Suppressor macrophage treated with lipopolysaccharide for 4 hours (primary cell): ENCODE measurements at regions not wholly inside any gene's neighbourhood (a gene's known extent, or its start where the extent isn't known, plus 50 kb on each side); places are given as distances from the start of the nearest gene placed in this dataset.
"Not testable (repeated sequence)": the region's sequence is repeated elsewhere in the genome, so short reads cannot be mapped to it uniquely, and the experiment has no call there.

Source experiments
- DNase-seq: peaks from one replicate; pipeline ENCODE4 v3.0.0-alpha.2; 2020

DNA sequence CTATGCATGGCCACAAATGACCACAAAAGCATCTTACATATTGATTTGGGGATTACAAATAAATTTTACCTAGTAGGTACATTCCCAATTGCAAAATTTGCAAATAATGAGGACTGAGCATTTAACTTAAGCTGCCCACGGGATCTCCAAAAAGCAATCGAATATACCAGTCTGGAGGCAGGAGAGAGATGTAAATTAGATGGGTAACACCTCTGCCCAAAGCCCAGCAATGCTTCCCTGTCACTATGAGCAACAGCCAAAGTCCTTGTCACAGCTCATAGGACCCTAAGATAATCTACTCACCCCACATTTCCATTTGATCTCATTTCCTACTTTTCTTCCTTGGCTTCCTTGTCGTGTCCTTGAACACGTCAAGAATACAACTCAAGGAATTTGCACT is 172.2 kb downstream of the SUCLG1 start:
- no peak for DNase-seq

DNA sequence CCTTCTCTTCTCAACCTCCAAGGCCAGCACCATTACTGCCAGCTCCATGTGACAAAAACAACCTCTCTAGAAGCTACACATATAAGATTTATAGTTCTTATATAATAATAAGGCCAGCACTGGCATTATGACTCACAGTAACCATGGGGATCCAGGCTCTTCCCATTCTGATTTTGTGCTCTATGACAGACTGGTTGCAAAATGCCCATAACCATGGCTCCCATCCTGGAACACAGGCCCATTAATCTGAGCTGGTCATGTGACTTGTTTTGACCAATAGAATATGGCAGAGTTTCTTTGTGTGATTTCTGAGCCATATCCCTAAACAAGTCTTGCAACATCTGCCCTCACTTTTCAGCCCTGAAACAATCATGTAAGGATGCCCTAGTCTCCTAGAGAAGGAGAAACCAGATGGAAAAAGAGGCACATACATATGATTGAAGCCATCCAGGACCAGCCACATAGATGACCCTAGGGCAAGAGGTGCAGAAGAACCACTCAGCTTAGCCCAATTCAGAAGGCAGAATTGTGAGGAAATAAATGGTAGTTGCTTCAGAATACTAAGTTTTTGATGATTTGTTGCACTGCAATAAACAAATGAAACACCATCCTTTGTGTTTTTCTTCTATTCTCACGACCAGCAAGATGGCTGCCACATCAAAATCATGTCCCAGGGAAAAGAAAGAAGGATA is 173.9 kb downstream of the SUCLG1 start:
- no peak for DNase-seq

DNA sequence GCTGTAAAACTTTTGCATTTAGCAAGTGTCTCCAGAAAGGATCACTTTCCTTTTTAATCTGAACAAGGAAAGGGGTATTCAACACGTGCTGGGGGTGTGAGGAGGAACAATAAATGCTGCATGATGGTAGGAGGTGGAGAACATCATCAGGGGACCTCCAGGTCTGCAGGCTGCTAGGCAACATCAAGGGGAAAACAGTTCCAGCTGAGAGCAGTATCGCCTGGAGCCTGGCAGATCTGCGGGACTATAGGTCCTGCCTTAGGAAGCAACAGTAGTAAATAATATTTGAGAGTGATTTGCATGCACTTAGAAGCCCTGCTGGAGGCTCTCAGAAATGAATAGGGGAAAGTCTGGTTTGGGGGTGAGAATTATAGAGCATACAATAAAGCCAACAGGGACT is 175.6 kb downstream of the SUCLG1 start:
- no peak for DNase-seq

DNA sequence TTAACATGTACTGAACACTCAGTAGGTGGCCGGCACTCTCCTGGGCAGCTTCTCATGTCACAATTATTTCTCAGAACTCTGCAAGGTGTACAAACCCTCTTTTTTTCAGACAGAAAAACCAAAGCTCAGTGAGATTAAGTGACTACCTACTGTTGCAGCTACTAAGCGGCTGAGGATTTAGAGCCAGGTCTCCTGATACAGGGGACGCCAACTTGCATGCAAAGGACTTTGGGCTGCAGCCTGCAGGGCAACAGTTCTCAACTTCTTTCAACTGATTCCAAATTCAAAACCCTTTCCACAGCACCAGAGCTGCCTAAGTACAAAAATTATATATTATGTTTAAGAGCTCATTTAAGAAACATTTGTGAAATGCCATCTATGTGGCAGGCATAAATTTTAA is 177.6 kb downstream of the SUCLG1 start:
- no peak for DNase-seq

DNA sequence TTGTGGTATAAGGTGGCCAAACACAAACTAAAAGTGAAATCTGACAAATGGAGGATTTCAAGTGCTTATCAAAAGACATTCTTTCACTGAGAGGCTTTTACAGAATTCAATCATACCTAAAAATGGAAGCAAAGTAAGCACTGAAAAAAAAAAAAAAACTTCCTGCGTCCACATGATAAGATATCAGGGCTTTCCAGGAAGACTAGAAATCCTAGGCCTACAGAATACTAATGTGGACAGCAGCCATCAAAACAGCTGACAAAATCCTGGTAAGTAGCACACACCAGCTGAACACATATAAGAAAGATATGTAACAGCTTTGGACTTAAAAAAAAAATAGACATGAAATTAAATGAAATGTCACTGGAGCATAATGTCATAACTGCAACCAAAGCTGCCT is 178.2 kb downstream of the SUCLG1 start:
- no peak for DNase-seq

DNA sequence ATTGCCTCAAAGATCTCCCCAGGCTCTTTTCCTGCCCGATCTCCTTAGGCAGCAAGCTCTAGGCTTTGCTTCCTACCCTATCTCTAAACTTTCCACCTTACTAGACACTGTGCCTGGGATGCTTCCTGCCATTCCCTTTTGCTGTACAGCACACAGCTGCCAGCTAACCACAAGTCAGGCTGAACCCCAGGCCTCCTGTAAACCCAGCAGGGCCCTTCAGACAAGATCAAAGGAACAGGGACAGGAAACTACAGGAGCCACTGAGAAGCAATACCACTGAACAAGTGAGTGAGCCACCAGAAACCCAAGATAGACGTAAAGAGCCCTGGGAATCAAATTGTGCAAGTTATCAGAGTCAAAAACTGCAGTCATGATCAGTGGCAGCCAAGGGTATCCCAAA is 180.7 kb downstream of the SUCLG1 start:
- no peak for DNase-seq

DNA sequence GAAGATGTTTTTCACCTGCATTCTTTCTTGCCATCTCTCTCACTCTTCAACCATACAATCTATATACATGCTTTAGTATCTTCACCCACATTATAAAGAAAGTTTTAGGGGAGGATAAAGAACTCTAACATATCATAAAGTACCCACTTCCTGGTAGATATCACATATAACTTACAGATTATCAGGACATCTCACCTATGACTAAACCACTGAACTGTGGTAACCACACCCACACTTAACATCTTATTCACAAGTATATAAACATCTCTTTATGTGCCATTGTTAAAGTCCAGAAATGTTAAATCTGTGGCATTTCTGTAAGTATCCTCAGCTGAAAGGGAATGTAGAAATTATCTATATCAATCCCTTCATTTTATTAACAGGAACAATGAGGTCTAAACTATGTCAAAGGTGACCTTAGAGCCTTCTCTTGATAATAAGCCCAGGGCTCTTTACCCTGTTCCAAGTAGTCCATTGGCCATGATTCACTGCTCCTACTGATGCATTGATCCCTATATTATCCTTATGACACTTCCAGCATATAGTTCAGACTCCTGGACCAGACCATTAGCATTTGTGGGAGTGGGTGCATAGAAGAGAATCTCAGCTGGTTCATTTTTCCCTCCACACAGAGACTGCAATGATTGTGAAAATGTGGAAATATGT is 182.4 kb downstream of the SUCLG1 start:
- no peak for DNase-seq

DNA sequence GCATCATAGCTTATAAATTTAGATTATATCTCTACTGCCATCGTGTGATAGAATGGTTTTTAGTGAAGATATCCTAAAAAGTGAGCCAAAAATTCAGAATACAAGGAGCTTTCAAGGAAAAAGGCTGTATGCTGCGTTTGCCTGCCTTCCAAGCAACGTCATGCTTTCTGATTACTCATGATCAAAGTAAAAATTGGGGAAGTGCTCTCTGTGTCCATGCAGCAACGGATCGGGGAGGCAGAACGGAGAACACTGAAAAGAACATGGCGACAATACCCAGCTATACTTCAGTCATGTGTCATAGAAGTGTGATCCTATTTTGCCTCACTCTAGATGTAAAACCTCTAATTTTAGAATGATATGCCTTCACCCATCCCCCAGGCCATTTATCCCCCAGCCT is 185.7 kb downstream of the SUCLG1 start:
- no peak for DNase-seq

DNA sequence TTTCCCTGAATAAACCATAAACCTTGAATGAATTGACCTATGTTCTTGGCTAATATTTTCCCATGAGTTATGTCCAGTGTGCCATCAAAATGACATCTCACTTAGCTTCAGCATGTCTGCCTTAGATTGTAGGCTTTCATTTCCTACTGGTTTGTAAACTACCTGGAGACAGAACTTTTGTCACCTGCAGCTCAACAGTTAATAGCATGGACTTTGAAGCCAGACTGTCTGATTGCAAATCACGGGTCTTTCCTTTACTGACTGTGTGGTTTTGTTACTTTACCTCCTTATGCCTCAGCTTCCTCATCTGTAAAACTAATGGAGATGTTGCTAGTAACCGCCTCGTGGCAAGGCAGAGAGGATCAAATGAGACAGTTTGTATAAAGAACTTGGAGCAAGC is 187.1 kb downstream of the SUCLG1 start:
- no peak for DNase-seq

DNA sequence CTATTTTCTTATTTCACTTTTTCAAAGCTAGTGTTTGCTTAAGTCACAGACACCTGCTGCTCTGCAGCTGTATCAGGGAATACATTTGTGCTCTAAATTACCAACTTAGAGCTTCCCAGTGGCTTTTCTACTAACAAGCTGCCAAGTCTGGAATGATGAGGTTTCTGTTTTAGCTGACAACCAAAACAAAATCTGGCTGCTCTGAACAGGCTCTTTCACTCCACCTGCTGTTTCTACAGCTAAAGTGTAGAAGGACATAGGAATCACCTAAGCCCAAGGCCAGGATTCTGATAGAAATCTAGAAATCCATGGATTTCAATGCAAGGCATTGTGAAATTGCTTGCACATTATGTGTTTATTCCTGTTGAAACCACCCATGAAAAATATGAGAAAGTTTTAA is 201.2 kb downstream of the SUCLG1 start:
- DNase-seq: no peak

DNA sequence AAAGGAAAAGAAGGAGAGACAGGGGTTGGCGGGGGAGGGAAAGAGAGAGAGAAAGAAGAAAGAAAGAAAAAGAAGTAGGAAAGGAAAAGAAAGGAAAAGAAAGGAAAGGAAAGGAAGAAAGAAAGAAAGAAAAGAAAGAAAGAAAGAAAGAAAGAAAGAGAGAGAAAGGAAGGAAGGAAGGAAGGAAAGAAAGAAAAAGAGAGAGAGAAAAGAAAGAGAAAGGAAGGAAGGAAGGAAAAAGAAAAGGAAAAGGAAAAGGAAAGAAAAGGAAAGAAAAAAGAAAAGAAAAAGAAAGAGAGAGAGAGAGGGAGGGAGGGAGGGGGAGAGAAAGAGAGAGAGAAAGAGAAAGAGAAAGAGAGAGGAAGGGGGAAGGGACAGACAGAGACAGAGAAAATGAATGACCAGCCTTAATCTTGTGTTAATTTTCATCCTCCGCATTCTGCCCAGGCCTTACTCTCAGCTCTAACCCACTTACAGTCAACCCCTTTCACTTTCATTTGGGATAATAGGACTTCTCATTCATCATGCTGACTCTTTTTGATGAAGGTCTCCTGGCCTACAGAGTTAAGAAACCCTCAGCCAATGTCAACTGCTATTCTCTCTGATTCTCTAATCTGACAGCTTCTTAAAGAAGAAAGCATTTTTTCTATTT is 207.3 kb downstream of the SUCLG1 start:
- no peak for DNase-seq

DNA sequence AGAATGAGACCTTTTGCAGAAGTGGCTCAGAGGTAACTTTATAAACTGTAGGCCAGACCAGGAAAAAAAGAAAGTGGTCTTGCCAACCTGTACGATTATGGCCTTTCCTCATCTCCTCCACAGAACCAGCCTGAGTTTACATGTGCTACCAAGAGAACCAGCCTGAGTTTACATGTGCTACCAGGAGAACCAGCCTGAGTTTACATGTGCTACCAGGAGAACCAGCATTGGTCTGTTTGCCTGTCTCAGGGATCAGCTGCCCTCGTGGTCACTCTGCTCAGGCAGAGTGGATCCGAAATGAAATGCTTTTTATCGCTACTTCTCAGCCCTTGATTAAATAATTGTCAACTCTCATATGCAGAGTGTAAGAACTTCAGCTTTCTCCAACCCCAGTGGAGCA is 209.9 kb downstream of the SUCLG1 start:
- no peak for DNase-seq

DNA sequence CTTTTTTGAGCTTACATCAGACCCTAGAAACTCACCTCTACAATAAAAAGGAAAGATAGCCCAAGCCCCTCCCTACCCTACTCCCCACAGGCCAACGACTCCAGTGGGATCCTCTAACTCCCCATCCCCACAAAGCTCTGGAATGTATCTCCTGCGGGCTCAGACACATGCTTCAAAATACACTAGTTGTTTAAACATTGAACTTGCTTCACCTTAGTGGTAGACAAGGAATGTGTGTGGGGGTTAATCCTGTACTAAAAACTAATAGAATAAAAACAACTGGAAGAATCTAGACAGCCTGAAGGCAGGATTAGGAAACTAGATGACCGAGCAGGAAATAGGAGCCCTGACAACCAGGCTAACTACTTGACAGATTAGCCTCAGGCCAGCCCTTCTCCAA is 211.5 kb downstream of the SUCLG1 start:
- DNase-seq: no peak

DNA sequence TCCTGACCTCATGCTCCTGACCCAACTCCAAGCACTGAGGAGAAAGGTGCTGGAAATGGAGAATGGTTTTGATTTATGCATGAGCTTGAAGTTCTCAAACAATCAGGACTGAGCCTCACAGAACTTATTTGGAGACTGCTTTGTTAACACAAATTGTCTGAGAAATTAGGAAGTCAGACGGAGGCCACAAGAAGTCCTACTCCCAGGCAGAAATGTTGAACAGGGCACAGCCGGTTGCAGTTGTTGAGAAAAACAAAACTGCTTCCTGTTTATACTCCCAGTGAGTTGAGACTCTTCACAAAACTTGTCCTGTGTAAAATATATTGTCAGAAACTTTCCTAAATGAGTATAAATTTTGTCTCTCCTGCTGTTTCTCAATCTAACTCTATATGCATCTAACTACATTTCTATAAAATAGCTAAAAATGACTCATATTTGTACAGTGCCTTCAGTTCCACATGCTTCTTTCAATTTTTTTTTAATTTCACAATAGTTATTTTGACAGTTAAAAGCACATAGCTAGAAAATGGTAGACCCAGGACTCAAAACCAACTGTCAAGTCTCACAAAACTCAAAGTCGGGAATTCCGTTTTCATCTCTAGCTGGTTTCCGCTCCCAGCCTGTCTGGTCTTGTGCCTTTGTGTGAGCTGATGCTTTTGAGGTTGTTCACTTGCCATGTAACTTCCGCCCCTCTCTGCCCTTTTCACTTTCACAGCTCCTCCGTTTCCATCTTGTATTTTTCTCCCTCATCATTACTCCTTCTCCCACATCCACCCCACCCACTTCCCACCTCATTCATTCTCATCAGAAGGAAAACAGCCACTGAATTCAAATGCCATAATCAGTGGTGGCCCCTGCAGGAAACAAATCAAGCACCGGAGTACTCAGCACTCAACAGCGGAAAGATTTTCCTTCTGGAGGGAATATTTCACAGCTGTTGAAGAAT is 215.0 kb downstream of the SUCLG1 start:
- DNase-seq: no peak

DNA sequence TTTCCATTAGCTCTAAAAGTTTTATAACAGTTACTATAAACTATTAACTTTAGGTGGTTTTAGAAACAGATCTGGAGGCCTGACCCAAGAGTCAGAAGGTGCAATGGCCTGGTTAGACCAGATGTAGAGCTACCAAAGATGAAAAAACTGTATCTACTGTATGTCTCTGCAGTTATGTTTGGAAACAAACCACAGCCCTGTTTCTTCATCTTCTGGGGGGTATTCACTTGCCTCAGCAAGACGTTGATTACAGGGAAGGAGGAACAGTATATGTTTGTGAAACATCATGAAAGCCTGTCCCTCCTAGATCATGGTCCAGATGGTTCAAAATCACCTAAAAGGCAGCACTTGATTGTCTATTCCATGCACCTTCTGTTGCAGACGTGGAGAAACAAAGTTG is 220.2 kb downstream of the SUCLG1 start:
- no peak for DNase-seq

DNA sequence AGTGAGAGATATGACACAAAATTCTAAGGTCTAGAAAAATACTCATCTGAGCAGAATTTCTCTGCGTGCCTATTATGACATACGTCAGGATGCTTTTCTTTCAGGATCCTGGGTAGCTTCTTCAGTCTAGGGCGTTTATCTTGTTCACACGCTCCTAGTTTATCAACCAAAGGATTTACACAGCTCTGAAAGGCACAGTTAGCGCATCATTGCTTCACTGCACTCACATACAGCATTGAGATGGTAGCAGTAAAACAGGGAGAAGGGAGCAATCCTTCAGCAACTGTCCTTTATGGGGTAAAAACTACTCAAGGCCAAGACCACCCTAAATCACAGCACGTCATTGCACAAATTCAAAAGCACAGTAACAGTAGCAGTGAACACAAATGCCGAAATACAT is 222.8 kb downstream of the SUCLG1 start:
- no peak for DNase-seq

DNA sequence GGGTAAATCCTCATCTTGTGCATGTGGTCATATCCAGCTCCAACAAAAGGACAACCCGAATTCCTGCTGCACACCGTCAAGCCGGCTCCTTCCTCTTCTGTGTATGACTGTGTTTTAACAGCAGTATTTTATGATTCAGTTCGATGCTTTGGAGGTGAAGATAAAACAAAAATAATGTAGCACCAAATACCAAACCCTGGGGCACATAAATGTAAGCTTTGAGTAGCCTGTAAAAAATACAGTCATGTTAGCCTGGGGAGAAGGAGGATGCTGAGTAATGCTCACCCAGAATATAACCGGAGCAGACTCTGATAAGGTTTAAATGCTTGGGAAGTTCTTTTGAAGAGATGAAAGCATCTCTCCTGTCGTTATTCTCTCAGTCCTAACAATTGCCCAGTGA is 225.0 kb downstream of the SUCLG1 start:
- DNase-seq: no peak

DNA sequence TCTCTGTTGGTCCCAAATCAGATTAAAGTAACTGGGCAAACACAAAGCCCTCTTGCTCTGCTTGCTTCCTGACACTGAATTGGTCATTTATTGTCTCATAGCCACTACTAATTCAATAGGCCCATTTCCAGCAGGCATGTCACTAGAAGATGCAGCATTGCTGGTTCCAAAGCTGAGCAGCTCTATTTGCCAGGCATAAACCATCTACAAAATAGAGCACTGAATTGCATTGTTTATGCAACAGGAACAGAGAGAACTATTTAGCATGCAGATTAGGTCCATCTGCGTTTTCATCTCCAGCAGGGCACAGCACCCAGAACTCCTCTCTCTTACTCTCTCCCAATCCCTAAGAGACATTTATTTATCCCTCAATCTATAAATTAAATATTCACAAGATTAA is 227.6 kb downstream of the SUCLG1 start:
- no peak for DNase-seq

DNA sequence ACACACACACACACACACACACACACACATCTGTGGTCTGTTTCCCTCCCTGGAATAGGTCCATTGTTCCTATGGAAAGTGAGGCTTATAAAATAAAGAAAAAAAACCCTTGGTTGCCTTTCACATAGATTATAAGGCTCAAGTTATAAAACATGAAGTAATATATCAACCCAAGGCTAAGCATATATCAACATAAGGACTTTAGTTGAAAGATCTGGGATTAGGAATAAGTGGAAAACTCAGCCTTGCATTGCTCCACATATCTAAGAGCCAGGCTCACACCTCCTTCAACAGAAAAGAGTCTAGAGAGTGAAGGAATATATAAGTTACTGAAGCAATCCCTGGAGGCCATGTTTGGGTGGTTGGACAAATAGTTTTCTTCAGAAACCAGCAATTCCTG is 235.0 kb downstream of the SUCLG1 start:
- DNase-seq: no peak

DNA sequence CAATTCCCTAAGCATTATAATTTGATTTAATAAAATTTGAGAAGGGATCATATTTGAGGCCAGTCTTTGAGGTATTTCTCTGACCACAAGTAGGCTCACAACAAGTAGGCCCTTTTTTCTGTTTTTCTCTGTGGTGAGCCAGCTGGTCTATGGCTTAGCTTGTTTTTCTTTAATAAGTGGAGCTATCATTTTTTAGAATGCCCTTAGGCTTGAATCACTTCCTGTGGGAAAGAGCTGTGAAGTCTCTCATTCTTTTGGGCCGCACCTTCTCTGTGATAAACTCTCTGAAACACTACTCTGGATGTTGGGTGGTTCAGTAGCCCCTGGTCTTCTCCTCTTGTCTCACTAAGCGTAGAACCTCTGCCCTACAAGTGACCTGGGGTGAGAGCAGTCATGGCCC is 235.9 kb downstream of the SUCLG1 start:
- no peak for DNase-seq

DNA sequence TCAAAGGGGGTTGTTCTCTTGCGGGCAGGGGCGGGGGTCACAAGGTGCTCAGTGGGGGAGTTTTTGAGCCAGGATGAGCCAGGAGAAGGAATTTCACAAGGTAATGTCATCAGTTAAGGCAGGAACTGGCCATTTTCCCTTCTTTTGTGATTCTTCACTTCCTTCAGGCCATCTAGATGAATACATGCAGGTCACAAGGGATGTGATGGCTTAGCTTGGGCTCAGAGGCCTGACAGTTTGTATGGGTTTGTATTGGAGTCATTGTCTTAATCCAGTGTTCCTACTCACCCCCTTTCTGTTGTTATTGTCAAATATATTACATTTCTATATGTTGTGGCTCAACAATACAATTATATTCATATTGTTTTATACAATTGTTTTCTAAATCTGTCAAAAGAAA is 238.0 kb downstream of the SUCLG1 start:
- DNase-seq: not testable (repeated sequence)

DNA sequence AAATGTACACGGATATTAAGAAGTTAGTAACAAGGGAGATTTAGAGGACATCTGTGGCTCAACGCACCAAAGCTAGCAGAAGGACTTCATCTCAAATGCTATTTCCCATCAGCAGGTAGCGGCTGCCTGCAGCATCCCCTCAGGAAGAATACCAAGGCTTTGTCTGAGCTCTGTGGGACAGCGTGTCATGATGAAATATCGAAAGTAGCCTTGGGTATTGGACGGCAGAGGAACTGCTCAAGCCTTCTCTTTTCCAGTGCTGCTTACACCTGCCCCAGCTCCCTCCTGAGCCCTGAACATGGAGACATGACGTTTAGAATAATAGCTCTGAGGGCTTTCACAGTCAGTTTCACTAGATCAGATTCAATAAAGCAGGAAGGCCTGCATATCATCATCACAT is 241.6 kb downstream of the SUCLG1 start:
- no peak for DNase-seq

DNA sequence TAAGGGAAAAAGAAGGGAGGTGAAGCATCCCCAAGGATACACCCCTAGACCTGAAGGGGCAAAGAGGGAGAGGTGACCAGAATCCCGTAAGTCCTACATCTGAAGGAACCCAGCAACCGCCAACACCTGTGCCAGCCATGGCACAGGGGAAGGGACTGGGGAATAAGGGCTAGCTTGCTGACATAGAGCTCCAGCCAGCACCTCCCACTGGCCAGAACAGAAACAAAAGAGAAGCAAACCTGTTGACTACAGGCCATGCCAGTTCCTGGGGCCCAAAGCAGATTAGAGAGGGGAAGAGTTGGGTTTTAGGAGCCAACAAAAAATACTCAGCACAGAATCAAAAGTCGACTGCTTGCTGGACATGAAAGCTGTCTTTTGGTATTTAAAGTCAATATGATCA is 244.6 kb downstream of the SUCLG1 start:
- DNase-seq: no peak
